ENCODE measurements at regions not wholly inside any gene's neighbourhood (a gene's known extent, or its start where the extent isn't known, plus 50 kb on each side); places are given as distances from the start of the nearest gene placed in this dataset.

- H2AFZ ChIP-seq (ENCODE audit: low read length): no peak overlapping the region
- no peak overlapping the region for H2BK15ac ChIP-seq (ENCODE audit: low read length)
- WGBS, 2 experiments (ENCODE audit: extremely low coverage in 1 of 2, insufficient coverage in 1 of 2, insufficient read length in 1 of 2, insufficient replicate concordance in 2 of 2, low coverage in 1 of 2, low lambda C conversion rate in 2 of 2, missing lambda C conversion rate in 1 of 2): 96% methylated on average over 3 of the region's 3 CpGs; no CpG with 5 or more reads in 1 of the 2 experiments
- no peak for FAIRE-seq
- H4K91ac ChIP-seq (replicated peaks; ENCODE audit: insufficient read length, low read length): no peak overlapping the region
- no peaks in the 10 kb centered on the region for H3K36me3 ChIP-seq (ENCODE audit: control insufficient read depth in 2 of 4, insufficient read depth in 4 of 4, low read length in 3 of 4)
- H2BK5ac ChIP-seq (ENCODE audit: low read depth, low read length): no peak overlapping the region
- no peak overlapping the region for H3K4ac ChIP-seq (replicated peaks; ENCODE audit: insufficient read length, low read depth, low read length)
- H3K56ac ChIP-seq (replicated peaks; ENCODE audit: insufficient read length, low read depth, low read length): no peak overlapping the region
- H3K9me3 ChIP-seq (ENCODE audit: insufficient read depth in 2 of 2, low read depth in 1 of 2, low read length in 1 of 2): no peaks in the 10 kb centered on the region
- TF ChIP-seq RBBP5 (IDR thresholded peaks at IDR 0.05; ENCODE audit: borderline replicate concordance, low read depth, low read length) (no peak), ZNF274 (IDR thresholded peaks at IDR 0.05; ENCODE audit: borderline replicate concordance, extremely low read depth, low read length) (no peak), CBX5 (IDR thresholded peaks at IDR 0.05; ENCODE audit: low read depth, low read length) (no peak), SAP30 (IDR thresholded peaks at IDR 0.05; ENCODE audit: insufficient read depth, insufficient replicate concordance, low read length) (no peak), MAFK (IDR thresholded peaks at IDR 0.05; ENCODE audit: low read depth, low read length) (no peak), USF2 (IDR thresholded peaks at IDR 0.05; ENCODE audit: low read length) (no peak), SUZ12 (IDR thresholded peaks at IDR 0.05; ENCODE audit: low read length) (no peak), SIN3A (conservative IDR thresholded peaks at IDR 0.05 in 1 of 2, IDR thresholded peaks at IDR 0.05 in 1 of 2; ENCODE audit: low read depth in 1 of 2, low read length in 2 of 2) (no peak), HDAC6 (IDR thresholded peaks at IDR 0.05; ENCODE audit: low read depth, low read length) (no peak), JUND (IDR thresholded peaks at IDR 0.05; ENCODE audit: low read length) (no peak), EGR1 (IDR thresholded peaks at IDR 0.05; ENCODE audit: borderline replicate concordance, low read depth, low read length) (no peak), SP1 (IDR thresholded peaks at IDR 0.05; ENCODE audit: low read depth, low read length) (no peak), NRF1 (IDR thresholded peaks at IDR 0.05; ENCODE audit: low read depth, low read length) (no peak), TAF7 (optimal IDR thresholded peaks at IDR 0.05; ENCODE audit: borderline replicate concordance, low read depth, low read length) (no peak)
- no peak overlapping the region for H3K4me3 ChIP-seq (ENCODE audit: extremely low read depth in 1 of 4, insufficient read depth in 2 of 4, low read depth in 3 of 4, low read length in 4 of 4)
- no peaks in the 10 kb centered on the region for H3K79me2 ChIP-seq (ENCODE audit: control insufficient read depth in 1 of 2, insufficient read depth in 2 of 2, low read length in 2 of 2)
- H3K14ac ChIP-seq (ENCODE audit: insufficient read length): no peak overlapping the region
- no peaks in the 10 kb centered on the region for H3K79me1 ChIP-seq (ENCODE audit: low read depth, low read length)
- no peak for DNase-seq (ENCODE audit: low read depth in 1 of 2, low spot score in 2 of 2)
- H4K8ac ChIP-seq (ENCODE audit: extremely low read depth, insufficient read depth, low read length): no peak overlapping the region
- H3K4me2 ChIP-seq (ENCODE audit: insufficient read depth in 1 of 2, low read depth in 2 of 2, low read length in 2 of 2): no peak overlapping the region
- no peak overlapping the region for H2BK120ac ChIP-seq (replicated peaks; ENCODE audit: low read depth, low read length)
- H3K9ac ChIP-seq (replicated peaks in 1 of 4; ENCODE audit: extremely low read depth in 1 of 4, low read depth in 3 of 4, low read length in 3 of 4): no peak overlapping the region
- H3K27me3 ChIP-seq (replicated peaks in 1 of 4; ENCODE audit: control insufficient read depth in 3 of 4, extremely low read depth in 1 of 4, insufficient read depth in 3 of 4, low read length in 3 of 4): peaks cover 0 to 1% (median 0%) of the 10 kb centered on the region in 4 experiments; a peak in 1 of 7 replicates
- H2BK20ac ChIP-seq (ENCODE audit: low read length): no peak overlapping the region
- H3K23ac ChIP-seq (ENCODE audit: insufficient read length): no peak overlapping the region
- no peak overlapping the region for H2AK5ac ChIP-seq (ENCODE audit: low read depth, low read length)
- no peaks in the 10 kb centered on the region for H3K23me2 ChIP-seq (ENCODE audit: low read depth, low read length)
- H4K5ac ChIP-seq (ENCODE audit: insufficient read length, low read depth, low read length): no peak overlapping the region
- ChIA-PET POLR2A (ENCODE audit: partially characterized antibody) (no interaction called here), CTCF (ENCODE audit: partially characterized antibody) (interaction anchor here (1.4 kb wide), 1 partner anchor 141 kb away, joined by 3 read pairs; no protein-coding TSS in a partner anchor)
- peaks cover 0 to 4% (median 0%) of the 10 kb centered on the region in 4 experiments; a peak in 1 of 7 replicates for H3K4me1 ChIP-seq (replicated peaks in 1 of 4; ENCODE audit: control insufficient read depth in 3 of 4, insufficient read depth in 4 of 4, low read length in 3 of 4)
- H3K27ac ChIP-seq (ENCODE audit: low read depth, low read length): no peak overlapping the region
- no peak overlapping the region for H3K18ac ChIP-seq (ENCODE audit: extremely low read depth, low read length)
- no peaks in the 10 kb centered on the region for H4K20me1 ChIP-seq (replicated peaks in 1 of 2; ENCODE audit: control insufficient read depth in 1 of 2, insufficient read depth in 2 of 2, low read length in 2 of 2)
- H2BK12ac ChIP-seq (ENCODE audit: low read depth, low read length): no peak overlapping the region
Observed at GRCh38 chr18:68519336-68519735, 195.6 kb downstream of the TMX3 start.
